GM18511 (cell line): ENCODE measurements at regions not wholly inside any gene's neighbourhood (a gene's known extent, or its start where the extent isn't known, plus 50 kb on each side); places are given as distances from the start of the nearest gene placed in this dataset.

Experiments
- ATAC-seq: cut with Tn5 transposase; IDR thresholded peaks from one replicate; pipeline ENCODE4 v1.9.1; 2021; ENCODE audit warnings: mild to moderate bottlenecking, moderate library complexity; ENCODE audit not compliant: unreplicated experiment

DNA sequence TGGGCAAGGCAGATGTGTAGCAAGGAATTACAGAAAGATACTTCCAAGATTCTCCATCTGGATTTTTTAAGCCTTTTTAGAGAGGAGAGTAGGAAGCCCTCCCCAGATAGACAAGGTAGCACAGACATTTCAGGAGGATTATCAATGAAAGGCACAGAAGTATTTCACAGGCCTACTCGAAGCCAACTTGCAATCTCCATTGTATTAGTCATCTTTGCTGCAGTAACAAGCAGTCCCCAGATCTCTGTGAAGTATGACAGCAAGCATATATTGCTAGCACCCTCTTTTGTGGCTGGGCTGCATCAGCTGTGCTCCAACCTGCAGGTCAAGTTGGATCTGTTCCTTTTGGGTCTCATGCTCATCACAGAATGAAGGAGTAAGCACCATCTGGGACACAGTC is 101.6 kb downstream of the MAF start:
- ATAC-seq, result no peak

DNA sequence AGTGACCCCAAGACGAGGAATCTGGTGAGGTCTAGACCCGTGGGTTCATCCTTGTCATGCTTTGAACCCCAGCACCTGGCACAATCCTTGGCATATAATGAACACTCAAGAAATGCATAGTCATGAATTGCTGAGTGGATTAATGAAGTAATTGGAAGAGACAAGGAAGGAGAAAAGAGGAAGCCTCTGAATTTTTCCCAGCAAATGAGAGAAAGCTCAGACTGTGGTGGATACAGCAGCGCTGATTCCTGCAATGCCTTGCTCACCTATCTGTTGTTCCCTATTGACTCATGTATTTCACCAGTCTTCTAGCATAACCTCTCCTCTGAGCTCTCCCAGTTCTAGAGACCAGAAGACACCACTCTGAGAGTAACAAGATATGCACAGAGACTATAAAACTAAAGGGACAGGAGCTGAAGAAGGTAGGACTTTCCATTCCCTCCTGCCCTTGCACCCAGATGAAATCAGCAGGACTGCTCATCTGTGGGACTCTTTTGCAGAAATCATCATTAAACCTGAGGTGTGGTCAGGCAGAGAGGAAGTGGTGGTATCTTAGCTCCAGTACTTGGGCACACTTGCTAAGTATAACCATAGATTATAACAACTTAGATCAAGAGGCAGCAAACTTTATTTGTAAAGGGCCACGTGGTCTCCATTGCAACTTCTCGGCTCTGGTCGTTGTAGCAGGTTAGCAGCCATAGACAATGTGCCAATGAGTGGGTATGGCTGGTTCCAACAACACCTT is 102.8 kb downstream of the MAF start:
- ATAC-seq, result no peak

DNA sequence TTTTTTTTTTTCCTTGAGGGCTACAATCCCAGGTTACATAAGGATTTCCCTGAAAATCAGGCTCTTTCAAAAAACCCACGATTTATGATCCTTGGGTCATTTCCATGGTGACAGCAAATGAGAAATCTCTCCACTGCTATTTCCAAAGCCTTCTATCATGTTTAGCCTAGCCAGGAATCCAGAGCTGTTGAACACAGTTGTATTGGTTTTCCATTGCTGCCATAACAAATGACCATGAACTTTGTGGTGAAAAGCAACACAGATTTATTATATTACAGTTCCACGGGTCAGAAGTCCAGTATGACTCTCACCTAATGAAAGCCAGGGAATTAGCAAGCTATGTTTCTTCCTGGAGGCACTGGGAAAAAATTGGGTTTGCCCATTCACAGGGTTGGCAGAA is 106.6 kb downstream of the MAF start:
- ATAC-seq, result no peak

DNA sequence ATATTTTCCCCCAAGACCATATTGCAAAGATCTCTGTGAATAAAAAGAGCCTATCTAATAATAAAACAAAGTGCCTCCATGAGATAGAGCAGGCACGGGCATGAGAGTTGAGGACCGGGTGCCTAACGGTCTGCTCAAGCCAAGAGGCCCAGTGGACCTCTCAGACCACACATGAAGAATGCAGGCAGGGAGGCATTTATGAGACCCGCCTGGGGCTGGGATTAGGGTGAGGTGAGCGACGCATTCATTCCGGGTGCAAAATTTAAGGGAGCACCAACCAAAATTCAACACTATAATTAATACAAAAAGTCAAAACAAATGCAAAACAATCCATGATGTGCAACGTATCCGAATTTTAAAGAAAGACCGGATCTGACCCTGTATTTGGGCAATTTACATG is 108.5 kb downstream of the MAF start:
- no peak for ATAC-seq

DNA sequence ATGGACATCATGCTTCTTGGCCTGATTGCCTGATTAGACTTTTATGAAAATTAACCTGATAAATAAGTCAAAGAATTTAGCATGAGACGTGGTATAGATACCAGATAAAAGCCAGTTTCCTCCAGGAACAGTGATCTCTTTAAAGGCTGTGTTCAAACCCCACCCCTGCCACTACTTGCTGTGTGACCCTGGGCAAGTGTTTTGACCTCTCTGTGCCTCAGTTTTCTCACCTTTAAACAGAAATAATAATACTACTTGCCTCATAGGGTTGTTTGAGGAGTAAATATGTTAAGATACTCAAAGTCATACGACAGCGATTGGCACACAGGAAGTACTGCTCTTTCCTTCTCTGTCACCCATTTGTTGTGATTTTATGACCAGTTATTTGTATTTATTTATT is 115.5 kb downstream of the MAF start:
- ATAC-seq, result no peak

DNA sequence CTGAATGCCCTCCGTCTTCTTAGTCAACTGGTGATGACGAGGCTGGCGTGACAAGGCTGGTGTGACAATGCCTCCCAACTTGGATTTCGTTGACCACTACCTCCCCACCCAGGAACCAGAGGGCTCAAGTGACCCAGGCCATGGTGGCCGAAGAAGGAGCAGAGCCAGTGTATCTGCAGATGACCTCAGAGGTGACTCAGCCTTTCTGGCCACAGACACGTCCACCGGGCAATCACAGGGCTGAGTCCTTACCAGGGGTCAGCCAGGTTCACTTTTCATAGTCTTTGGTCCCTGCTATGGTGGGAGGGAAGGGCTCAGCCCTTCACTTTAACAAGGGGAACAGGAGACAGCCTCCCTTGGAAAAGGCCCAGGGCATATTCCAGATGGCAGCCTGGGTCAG is 116.3 kb downstream of the MAF start:
- no peak for ATAC-seq

DNA sequence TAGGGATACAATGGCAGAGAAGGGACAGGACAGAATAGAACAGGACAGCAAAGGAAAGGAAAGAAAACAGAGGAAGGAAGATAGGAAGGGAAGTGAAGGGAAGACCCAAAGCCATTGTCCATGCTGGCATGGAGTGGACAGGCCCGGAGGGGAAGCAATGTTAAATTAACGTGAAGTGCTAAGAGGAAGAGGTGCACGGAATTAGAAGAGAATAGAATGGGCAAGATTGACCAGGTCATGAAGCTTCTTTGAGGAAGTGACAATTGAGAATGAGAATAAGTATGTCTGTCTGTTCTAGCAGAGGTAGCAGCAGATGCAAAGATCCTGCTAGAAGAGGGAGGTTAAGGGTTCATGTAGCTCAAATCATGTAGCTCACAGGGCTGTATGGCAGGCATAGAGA is 117.2 kb downstream of the MAF start:
- ATAC-seq, result no peak

DNA sequence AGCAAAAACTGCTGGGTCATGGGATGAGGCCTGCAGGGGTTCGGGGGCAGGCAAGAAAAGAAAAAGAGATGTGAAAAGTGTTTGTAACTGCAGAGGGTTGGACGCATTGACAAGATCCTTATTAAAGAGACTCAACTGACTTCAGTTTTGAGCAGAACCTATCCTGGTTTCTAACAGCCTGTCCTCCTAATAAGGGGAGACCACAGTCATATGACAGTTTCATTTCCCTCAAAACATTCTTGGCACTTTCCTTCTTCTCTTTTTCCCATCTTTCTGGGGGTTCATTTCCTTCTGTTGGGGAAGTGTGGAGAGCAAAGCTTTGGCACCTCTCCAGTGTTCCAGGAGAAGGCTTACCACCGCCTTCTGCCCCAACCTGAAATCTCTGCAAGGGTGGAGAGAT is 118.5 kb downstream of the MAF start:
- ATAC-seq, result no peak

DNA sequence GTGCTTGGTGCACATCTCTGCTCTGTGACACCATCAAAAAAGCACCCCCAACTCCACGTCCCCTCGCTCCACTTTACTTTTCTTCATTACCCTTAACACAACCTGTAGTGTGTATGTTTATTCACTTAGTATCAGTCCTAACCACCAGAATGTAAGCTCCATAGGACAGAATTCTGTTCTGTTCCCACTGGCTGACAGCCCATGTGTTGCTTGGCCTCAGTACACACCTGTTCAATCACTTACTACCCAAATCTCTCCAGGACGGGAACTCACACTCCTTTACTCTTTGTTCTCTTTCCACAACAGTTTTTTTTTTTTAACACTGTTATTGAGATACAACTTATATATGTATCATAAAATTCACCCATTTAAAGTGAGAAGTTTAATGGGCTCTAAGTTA is 119.6 kb downstream of the MAF start:
- no peak for ATAC-seq

DNA sequence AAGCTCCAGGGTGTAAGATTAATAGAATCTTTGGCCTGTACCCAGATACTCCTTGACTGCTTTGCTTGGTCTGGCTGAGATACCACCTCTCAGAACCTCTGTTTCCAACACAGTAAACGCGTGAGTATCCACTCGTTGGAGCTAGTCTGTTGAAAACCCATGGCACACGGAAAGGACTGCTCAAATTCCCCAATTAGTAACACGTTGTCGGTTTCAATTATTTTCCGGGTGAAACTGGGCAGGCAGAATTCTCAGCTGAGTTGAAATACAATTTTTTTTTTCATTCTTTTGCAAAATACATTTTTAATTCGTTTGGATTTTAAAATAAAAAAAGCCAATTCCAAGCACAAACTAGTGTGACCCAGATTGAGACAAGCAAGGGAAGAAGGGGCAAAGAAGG is 120.5 kb downstream of the MAF start:
- no peak for ATAC-seq

DNA sequence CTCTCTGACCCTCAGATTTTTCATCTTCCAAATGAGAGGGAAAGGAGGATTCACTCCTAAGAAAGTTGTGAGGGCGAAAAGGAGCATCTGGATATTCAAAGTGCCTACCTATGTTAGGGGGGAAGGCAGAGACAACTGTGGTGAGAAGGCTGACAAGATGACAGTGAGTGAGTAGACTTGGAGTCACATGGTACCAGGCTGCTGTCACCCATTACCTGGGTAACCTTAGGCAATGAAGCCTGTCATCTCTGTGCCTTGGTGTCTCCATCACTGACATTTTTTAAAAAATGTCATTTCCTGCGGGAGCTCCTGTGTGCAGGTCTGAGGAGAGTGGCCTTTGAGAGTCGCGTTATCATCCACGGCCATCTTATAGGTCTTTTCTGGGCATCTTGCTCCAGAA is 124.0 kb downstream of the MAF start:
- no peak for ATAC-seq

DNA sequence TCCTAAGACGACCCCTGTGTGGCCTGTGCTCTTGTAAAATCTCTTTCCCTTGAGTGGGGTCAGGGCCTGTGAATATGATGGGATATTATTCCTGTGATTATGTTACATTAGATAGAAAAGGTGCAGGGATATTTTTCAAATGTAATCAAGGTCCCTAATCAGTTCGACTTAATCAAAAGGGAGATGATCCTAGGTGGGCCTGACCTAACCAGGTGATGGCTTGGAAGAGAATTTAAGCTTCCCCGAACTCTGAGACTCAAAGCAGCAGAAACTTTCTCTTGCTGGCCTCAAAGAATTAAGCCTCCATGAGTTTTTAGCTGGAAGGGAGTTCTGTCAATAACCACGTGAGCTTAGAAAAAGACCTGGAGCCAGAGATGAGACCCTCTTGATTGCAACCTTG is 124.7 kb downstream of the MAF start:
- no peak for ATAC-seq

DNA sequence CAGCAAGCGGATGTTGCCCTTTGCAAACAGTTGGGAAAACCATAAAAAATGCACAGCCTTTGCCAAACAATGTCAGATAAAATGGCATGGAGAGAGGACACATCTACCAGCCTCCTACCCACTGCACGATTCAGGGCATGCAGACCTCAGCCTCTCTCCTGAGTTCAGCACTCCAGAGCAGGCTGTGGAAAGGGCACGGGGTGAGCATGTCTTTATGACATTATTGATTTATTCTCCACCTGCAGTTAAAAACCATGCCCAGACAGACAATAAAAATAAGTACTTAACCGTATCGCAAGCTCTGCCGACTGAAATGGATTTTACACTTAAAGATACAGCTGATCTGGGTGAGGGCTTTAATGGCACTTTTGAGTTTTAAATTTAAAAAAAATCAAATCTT is 127.1 kb downstream of the MAF start:
- ATAC-seq, result no peak

DNA sequence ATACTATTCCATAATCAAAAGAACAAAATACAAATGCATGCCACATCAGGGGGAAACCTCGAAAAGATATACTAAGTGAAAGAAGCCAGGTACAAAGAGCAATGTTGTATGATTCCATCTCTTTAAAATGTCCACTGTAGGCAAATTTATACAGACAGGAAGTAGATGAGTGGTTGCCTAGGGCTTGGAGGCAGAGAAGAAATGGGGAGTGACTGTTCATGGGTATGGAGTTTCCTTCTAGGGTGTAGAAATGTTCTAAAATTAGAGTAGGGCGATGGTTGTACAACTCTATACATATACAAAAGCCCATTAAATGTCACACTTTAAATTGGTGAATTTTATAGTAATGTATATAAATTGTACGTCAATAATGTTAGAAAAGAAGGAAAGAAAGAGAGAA is 128.1 kb downstream of the MAF start:
- no peak for ATAC-seq

DNA sequence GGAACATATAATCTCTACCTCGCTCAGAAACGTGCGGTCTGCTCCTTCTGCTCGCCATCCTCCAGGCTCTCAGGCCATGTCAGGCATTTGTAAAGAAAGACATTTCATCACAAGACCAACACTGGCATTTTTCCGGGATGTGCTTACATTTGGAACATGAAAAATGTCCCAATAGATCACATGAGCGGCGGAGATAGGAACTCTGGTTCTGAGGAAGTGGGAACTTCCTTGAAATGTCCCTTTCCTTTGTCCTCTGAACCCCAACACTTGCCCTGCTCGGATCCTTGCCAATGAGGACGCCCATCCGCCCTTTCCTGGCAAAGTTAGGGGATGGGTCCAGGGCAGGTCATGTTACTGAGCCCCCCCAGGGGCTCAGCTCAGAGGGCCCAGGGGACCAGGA is 130.5 kb downstream of the MAF start:
- ATAC-seq, result no peak

DNA sequence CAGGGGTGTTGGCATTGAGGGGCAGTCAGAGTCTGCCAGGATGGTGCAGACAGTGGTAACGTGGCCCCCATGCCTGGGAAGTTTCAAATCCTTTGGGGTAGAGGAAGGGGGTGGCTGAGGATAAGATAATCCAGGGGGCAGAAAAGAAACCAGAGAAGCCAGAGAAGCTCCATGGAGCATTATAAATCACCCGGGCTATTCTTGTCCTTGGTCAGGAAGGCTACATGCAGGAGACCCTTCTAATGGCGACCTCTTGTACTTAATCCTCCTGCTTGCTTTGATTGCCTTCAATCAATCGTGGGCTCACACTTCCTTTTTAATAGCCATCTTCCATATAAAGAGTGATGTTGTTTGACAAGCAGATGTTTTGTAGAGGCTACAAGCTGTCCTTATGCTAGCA is 131.9 kb downstream of the MAF start:
- ATAC-seq, result no peak

DNA sequence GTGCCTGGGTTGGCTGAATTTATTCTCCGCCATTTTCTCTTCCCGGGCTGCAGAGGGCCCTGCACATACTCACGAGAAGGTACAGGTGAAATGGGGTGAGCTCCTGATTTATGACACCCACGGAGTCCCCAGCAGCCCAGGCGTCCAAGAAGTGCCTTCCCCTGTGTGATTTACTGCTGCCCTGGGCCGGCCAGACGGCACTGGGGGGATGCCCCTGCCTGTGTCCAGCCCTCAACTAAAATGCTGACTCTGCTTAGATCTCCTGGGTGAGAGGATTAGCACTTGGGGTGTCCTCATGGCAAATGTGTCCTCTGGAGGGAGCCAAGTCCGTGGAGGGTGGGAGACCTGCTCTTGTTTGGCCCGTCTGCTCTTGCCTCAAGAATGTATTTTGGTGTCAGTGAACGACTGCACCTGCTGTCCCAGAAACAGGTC is 132.4 kb downstream of the MAF start:
- ATAC-seq, result no peak

DNA sequence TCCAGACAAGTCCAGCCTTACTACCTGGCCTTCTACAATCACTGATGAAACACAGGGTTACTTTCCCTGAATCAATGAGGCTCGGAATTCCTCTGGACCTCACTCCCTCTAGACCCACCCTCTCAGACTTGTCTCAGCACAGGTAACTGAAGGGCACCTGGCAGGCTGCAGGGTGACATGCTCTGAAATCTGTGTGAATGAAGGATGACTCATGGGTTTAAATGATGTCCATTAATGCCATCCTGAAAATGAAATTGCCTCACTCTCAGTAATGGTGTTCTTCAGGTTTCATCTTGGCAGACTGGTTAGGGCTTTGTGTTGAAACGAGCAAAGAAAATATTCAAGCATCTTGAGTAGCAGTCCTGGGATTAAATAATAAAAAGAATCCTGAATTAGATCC is 134.4 kb downstream of the MAF start:
- no peak for ATAC-seq

DNA sequence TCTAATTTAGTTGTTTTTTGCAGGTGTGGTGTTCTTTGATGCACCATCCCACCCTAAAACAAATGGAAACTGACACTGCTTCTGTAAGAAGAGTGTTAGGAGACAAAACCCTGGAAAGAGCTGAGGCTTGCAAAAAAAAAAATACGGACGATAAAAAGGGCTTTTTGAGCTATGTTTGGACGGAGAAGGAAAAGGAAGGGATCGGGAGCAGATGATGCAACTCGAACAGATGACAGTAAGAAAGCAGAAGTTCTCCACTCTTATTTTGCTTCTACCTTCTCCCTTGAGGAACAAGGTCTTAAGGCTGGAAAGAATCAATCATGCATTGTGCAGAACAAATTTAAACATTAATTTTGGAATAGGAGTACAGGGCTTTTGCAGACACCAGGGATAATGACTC is 136.7 kb downstream of the MAF start:
- ATAC-seq, result no peak

DNA sequence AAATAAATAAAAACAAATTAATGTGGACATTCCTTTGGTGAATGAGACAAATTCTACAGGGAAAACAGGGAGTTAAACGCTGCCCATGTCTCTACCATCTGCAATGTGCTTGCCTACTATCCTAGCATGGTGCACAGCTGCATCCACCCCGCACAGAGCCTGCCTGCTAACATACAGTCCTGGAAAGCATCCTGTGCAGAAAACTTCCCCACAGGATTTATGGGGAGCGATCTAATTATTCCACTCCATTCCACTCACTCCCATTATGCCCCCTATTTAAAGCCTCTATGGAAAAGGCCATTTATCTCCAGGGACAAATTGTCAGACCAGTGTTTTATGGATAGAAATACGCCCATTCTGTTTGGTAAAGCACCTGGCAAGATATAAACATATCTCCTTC is 144.5 kb downstream of the MAF start:
- ATAC-seq, result no peak

DNA sequence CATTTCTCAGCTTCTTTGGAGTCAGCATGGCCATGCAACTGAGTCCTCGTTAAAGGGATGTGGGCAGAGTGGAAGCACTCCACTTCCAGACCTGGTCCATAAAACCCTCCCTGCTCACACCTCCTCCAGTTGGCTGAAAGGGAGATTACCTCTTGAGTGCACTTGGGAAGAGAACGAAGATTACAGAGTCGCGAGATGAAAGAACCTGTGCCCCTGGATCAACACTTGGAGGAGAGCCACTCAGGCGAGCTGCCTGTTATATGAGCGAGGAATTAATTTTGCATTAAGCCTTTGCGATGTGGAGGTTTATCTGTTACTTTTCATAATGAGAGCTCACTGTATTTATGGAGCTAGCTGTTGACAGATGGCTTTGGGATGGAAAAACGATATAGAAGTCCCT is 147.9 kb downstream of the MAF start:
- ATAC-seq, result no peak

DNA sequence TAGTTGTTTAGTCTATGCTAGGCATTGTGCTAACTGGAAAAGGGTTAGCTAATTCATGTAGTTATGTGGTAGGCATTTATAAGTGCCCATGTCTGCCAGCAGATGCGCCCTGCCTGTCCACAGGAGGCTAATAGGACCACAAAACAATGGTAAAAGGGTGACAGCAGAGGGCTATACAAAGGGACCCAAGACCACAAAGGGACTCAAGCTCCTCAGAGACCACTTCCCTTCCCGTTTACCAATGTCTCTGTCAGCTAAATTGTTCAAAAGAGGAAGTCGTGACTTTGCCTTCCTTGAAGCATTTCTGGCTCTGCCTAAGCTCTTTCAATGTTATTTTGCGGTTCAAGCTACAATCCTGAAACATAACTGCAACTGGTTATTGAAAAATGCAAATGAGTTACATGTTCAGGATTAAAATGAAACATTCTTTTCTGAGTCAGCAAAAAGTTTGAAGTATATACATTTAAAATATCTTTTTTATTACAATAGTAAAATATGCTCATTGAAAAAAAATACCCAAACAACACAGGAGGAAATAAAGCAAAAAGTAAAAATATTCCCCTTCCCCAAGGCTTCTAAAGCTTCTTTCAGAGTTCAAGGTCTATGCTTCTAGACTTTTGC is 149.2 kb downstream of the MAF start:
- ATAC-seq, result peak; percentile 67

DNA sequence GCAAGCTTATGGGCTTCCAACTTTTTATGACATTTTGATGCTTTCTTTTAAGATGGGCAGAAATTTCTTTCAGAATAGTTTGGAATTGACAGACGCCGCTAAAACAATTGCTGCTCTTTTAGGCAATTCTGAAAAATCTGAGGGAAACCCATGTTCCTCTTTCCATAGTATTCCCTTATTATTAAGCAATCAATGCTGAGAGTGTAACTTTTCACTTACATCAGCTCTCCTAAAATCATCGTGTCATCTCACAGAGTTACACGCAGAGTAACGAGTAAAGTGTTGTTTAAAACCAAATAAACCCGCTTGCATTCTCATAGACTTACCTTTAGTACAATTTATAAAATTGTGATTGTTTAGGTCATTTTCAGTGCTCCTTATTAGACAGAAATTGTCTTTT is 150.6 kb downstream of the MAF start:
- ATAC-seq, result no peak
